Liver (tissue), 3 donors: ENCODE measurements at regions not wholly inside any gene's neighbourhood (a gene's known extent, or its start where the extent isn't known, plus 50 kb on each side); places are given as distances from the start of the nearest gene placed in this dataset.

Experiments used
- EGR1 ChIP-seq, 2 donors: IDR thresholded peaks; 2 replicates each; pipeline ENCODE4 v1.6.1; 2016 to 2018; ENCODE audit warnings: antibody characterized with exemption in 2 of 2, low read depth in 2 of 2
- JUND ChIP-seq, 2 donors: IDR thresholded peaks; 2 replicates each; pipeline ENCODE4 v1.6.1; 2016; ENCODE audit warnings: antibody characterized with exemption in 2 of 2
- RAD21 ChIP-seq, 2 donors: IDR thresholded peaks; 2 replicates each; pipeline ENCODE4 v1.6.1; 2016; ENCODE audit warnings: antibody characterized with exemption in 2 of 2, mild to moderate bottlenecking in 2 of 2
- RXRA ChIP-seq, 2 donors: IDR thresholded peaks; 2 replicates each; pipeline ENCODE4 v1.6.1; 2017 to 2018; ENCODE audit warnings: antibody characterized with exemption in 2 of 2, mild to moderate bottlenecking in 1 of 2
- SP1 ChIP-seq: IDR thresholded peaks from 2 replicates; pipeline ENCODE4 v1.6.1; 2018; ENCODE audit warnings: antibody characterized with exemption, mild to moderate bottlenecking
- TAF1 ChIP-seq: conservative IDR thresholded peaks from 2 replicates; pipeline ENCODE4 v1.6.1; 2016; ENCODE audit warnings: antibody characterized with exemption, mild to moderate bottlenecking
- TF ChIP-seq, protein P1 (sequence below): fragments of 150-350 bp; IDR thresholded peaks from 2 replicates; pipeline ENCODE4 v1.5.1; 2017; ENCODE audit warnings: improper control_type of control experiment, low read depth, low read length; ENCODE audit not compliant: missing input control
- TF ChIP-seq, protein P2 (sequence below): IDR thresholded peaks from 2 replicates; pipeline ENCODE4 v1.6.1; 2016; ENCODE audit warnings: antibody characterized with exemption
- TF ChIP-seq, protein P3 (sequence below): IDR thresholded peaks from 2 replicates; pipeline ENCODE4 v1.6.1; 2016; ENCODE audit warnings: antibody characterized with exemption
- TF ChIP-seq, protein P4 (sequence below): IDR thresholded peaks from 2 replicates; pipeline ENCODE4 v1.6.1; 2016; ENCODE audit warnings: antibody characterized with exemption, mild to moderate bottlenecking
- TF ChIP-seq, protein P5 (sequence below): IDR thresholded peaks from 2 replicates; pipeline ENCODE4 v1.6.1; 2016; ENCODE audit warnings: antibody characterized with exemption
- donor health status: healthy.
- donor health status: healthy.

DNA sequence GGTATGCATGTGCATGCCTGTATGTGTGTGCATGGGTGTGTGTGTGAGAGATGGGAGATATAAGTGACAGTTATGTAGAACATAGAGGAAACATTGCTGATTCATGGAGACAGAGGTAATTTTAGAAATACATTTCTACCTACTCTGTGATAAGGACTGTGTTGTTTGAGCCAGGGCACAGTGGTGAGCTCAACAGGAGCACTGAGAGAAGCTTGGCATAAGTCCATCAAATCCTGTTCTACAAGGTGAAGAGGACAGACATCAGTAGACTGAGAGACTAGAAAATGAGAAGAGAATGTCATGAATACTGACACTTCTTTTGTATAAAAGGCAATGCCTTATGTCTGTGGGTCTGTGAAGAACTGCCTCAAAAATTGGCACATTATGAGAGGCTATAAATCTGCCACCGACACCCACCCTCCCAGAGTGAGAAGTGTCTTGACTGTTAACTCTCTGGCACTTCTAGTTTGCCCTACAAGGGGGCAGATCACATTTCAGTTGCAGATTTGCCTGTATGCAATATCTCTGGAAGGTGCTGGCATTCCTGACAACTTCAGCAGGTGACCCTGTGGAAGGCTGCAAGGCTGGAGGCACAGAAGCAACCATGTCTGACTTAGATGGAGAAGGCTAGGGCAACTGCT lies 962.3 kb upstream of the NRXN1 start:
- TF ChIP-seq RAD21 (IDR thresholded peaks at IDR 0.05) (no peak), EGR1 (IDR thresholded peaks at IDR 0.05; ENCODE audit: low read depth in 2 of 2) (no peak), JUND (IDR thresholded peaks at IDR 0.05) (no peak), TAF1 (no peak), SP1 (no peak), RXRA (IDR thresholded peaks at IDR 0.05) (no peak)
- TF ChIP-seq, protein P1, sequence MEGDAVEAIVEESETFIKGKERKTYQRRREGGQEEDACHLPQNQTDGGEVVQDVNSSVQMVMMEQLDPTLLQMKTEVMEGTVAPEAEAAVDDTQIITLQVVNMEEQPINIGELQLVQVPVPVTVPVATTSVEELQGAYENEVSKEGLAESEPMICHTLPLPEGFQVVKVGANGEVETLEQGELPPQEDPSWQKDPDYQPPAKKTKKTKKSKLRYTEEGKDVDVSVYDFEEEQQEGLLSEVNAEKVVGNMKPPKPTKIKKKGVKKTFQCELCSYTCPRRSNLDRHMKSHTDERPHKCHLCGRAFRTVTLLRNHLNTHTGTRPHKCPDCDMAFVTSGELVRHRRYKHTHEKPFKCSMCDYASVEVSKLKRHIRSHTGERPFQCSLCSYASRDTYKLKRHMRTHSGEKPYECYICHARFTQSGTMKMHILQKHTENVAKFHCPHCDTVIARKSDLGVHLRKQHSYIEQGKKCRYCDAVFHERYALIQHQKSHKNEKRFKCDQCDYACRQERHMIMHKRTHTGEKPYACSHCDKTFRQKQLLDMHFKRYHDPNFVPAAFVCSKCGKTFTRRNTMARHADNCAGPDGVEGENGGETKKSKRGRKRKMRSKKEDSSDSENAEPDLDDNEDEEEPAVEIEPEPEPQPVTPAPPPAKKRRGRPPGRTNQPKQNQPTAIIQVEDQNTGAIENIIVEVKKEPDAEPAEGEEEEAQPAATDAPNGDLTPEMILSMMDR = no peak
- TF ChIP-seq, protein P2, sequence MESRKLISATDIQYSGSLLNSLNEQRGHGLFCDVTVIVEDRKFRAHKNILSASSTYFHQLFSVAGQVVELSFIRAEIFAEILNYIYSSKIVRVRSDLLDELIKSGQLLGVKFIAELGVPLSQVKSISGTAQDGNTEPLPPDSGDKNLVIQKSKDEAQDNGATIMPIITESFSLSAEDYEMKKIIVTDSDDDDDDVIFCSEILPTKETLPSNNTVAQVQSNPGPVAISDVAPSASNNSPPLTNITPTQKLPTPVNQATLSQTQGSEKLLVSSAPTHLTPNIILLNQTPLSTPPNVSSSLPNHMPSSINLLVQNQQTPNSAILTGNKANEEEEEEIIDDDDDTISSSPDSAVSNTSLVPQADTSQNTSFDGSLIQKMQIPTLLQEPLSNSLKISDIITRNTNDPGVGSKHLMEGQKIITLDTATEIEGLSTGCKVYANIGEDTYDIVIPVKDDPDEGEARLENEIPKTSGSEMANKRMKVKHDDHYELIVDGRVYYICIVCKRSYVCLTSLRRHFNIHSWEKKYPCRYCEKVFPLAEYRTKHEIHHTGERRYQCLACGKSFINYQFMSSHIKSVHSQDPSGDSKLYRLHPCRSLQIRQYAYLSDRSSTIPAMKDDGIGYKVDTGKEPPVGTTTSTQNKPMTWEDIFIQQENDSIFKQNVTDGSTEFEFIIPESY = no peak
- TF ChIP-seq, protein P3, sequence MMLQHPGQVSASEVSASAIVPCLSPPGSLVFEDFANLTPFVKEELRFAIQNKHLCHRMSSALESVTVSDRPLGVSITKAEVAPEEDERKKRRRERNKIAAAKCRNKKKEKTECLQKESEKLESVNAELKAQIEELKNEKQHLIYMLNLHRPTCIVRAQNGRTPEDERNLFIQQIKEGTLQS = no peak
- TF ChIP-seq, protein P4, sequence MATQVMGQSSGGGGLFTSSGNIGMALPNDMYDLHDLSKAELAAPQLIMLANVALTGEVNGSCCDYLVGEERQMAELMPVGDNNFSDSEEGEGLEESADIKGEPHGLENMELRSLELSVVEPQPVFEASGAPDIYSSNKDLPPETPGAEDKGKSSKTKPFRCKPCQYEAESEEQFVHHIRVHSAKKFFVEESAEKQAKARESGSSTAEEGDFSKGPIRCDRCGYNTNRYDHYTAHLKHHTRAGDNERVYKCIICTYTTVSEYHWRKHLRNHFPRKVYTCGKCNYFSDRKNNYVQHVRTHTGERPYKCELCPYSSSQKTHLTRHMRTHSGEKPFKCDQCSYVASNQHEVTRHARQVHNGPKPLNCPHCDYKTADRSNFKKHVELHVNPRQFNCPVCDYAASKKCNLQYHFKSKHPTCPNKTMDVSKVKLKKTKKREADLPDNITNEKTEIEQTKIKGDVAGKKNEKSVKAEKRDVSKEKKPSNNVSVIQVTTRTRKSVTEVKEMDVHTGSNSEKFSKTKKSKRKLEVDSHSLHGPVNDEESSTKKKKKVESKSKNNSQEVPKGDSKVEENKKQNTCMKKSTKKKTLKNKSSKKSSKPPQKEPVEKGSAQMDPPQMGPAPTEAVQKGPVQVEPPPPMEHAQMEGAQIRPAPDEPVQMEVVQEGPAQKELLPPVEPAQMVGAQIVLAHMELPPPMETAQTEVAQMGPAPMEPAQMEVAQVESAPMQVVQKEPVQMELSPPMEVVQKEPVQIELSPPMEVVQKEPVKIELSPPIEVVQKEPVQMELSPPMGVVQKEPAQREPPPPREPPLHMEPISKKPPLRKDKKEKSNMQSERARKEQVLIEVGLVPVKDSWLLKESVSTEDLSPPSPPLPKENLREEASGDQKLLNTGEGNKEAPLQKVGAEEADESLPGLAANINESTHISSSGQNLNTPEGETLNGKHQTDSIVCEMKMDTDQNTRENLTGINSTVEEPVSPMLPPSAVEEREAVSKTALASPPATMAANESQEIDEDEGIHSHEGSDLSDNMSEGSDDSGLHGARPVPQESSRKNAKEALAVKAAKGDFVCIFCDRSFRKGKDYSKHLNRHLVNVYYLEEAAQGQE = no peak
- TF ChIP-seq, protein P5, sequence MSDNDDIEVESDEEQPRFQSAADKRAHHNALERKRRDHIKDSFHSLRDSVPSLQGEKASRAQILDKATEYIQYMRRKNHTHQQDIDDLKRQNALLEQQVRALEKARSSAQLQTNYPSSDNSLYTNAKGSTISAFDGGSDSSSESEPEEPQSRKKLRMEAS = no peak
